IMR-90 (cell line): ENCODE measurements at regions not wholly inside any gene's neighbourhood (a gene's known extent, or its start where the extent isn't known, plus 50 kb on each side); places are given as distances from the start of the nearest gene placed in this dataset.

Experiments
- ATAC-seq: fragments of 200-7000 bp; cut with Tn5 transposase; 2 replicates; pipeline ENCODE4 v1.9.1; 2020; ENCODE audit warnings: low read depth, mild to moderate bottlenecking, moderate library complexity
- BruUV-seq: library from RNA; stranded (reverse); fragments of 400-500 nt; replicated peaks from 2 replicates; lab custom pipeline; 2021; lab: Mats Ljungman, UMichigan
- CTCF ChIA-PET: fragments of 300-600 bp; formaldehyde crosslinking; extraction: SDS; loops from one replicate; lab custom pipeline; 2021; ENCODE audit warnings: antibody characterized with exemption; lab: Yijun Ruan, JAX
- POLR2A ChIA-PET: fragments of 300-600 bp; sonication (Branson Sonifier 250); formaldehyde crosslinking; loops from one replicate; lab custom pipeline; 2022; ENCODE audit warnings: antibody characterized with exemption; ENCODE audit not compliant: unreplicated experiment; lab: Charles Lee
- DNase-seq: peaks from one replicate; pipeline ENCODE4 v3.0.0; 2013
- H2AFZ ChIP-seq: replicated peaks from 2 replicates; pipeline ENCODE3; 2013; ENCODE audit warnings: low read length, mild to moderate bottlenecking; ENCODE audit not compliant: poor library complexity
- H2AK5ac ChIP-seq: 2 replicates; pipeline ENCODE4 v1.6.1; 2013; ENCODE audit warnings: low read depth, low read length, inconsistent platforms
- H2AK9ac ChIP-seq: replicated peaks from 2 replicates; pipeline ENCODE3; 2013; ENCODE audit warnings: mild to moderate bottlenecking, low read depth, low read length, moderate library complexity; ENCODE audit not compliant: poor library complexity
- H2BK120ac ChIP-seq: 2 replicates; pipeline ENCODE4 v1.6.1; 2013; ENCODE audit warnings: low read depth, low read length, inconsistent platforms
- H2BK15ac ChIP-seq: 3 replicates; pipeline ENCODE4 v1.6.1; 2013; ENCODE audit warnings: low read depth, low read length, inconsistent platforms
- H2BK20ac ChIP-seq: 2 replicates; pipeline ENCODE4 v1.6.1; 2013; ENCODE audit warnings: low read depth, mild to moderate bottlenecking, inconsistent platforms, low read length, moderate library complexity
- H2BK5ac ChIP-seq: 2 replicates; pipeline ENCODE4 v1.6.1; 2013; ENCODE audit warnings: mild to moderate bottlenecking, low read depth, low read length, inconsistent platforms; ENCODE audit not compliant: poor library complexity, severe bottlenecking
- H3K14ac ChIP-seq: replicated peaks from 2 replicates; pipeline ENCODE4 v1.6.1; 2013; ENCODE audit warnings: low read depth, low read length, inconsistent platforms
- H3K18ac ChIP-seq: 2 replicates; pipeline ENCODE4 v1.6.1; 2013; ENCODE audit warnings: low read depth, low read length, control low read depth
- H3K23ac ChIP-seq: 2 replicates; pipeline ENCODE4 v1.6.1; 2013; ENCODE audit warnings: low read depth, low read length, inconsistent platforms
- H3K27ac ChIP-seq: 2 replicates; pipeline ENCODE4 v1.5.1; 2013; ENCODE audit warnings: mild to moderate bottlenecking, control low read depth, low read length; ENCODE audit not compliant: insufficient read depth
- H3K27me3 ChIP-seq: 2 replicates; pipeline ENCODE4 v1.6.1; 2013; ENCODE audit warnings: low read length; ENCODE audit not compliant: control insufficient read depth, insufficient read depth
- H3K36me3 ChIP-seq: 2 replicates; pipeline ENCODE4 v1.6.1; 2013; ENCODE audit warnings: low read length, mixed read lengths; ENCODE audit not compliant: control insufficient read depth, insufficient read depth
- H3K4ac ChIP-seq: 2 replicates; pipeline ENCODE4 v1.6.1; 2013; ENCODE audit warnings: low read depth, low read length, inconsistent platforms
- H3K4me1 ChIP-seq: 2 replicates; pipeline ENCODE4 v1.6.1; 2013; ENCODE audit warnings: low read length, mixed read lengths; ENCODE audit not compliant: control insufficient read depth, insufficient read depth
- H3K4me2 ChIP-seq: 2 replicates; pipeline ENCODE4 v1.6.1; 2013; ENCODE audit warnings: low read depth, mild to moderate bottlenecking, control low read depth, low read length, moderate library complexity
- H3K4me3 ChIP-seq: 2 replicates; pipeline ENCODE4 v1.5.1; 2013; ENCODE audit warnings: low read depth, mild to moderate bottlenecking, control low read depth, low read length, moderate library complexity; ENCODE audit not compliant: insufficient read depth
- H3K56ac ChIP-seq: 2 replicates; pipeline ENCODE4 v1.6.1; 2013; ENCODE audit warnings: low read length, inconsistent platforms; ENCODE audit not compliant: insufficient read depth; ENCODE audit errors: extremely low read depth
- H3K79me1 ChIP-seq, 2 experiments: 2 replicates each; pipeline ENCODE4 v1.6.1; 2013; ENCODE audit warnings: low read length in 2 of 2, inconsistent platforms in 1 of 2, low read depth in 1 of 2
- H3K9ac ChIP-seq: 2 replicates; pipeline ENCODE4 v1.6.1; 2013; ENCODE audit warnings: low read depth, low read length, control low read depth
- H3K9me1 ChIP-seq: 2 replicates; pipeline ENCODE4 v1.6.1; 2013; ENCODE audit warnings: low read length, inconsistent platforms; ENCODE audit not compliant: insufficient read depth
- H3K9me3 ChIP-seq: 2 replicates; pipeline ENCODE4 v1.6.1; 2013; ENCODE audit warnings: low read length; ENCODE audit not compliant: control insufficient read depth, insufficient read depth
- H4K20me1 ChIP-seq: 2 replicates; pipeline ENCODE4 v1.6.1; 2013; ENCODE audit warnings: low read length, inconsistent platforms; ENCODE audit not compliant: insufficient read depth
- H4K5ac ChIP-seq: 2 replicates; pipeline ENCODE4 v1.6.1; 2013; ENCODE audit warnings: mild to moderate bottlenecking, low read depth, low read length, control low read depth
- H4K8ac ChIP-seq, 2 experiments: 2 replicates each; pipeline ENCODE4 v1.6.1; 2013; ENCODE audit warnings: low read depth in 2 of 2, low read length in 2 of 2, control low read depth in 1 of 2, inconsistent platforms in 1 of 2
- H4K91ac ChIP-seq: 2 replicates; pipeline ENCODE4 v1.6.1; 2013; ENCODE audit warnings: low read depth, low read length, inconsistent platforms; ENCODE audit not compliant: insufficient read depth
- BHLHE40 ChIP-seq: fragments of 150-350 bp; IDR thresholded peaks from 2 replicates; pipeline ENCODE4 v1.6.1; 2016; ENCODE audit warnings: mild to moderate bottlenecking, low read depth, low read length
- CEBPB ChIP-seq: IDR thresholded peaks from 2 replicates; pipeline ENCODE4 v1.6.1; 2012; ENCODE audit warnings: low read depth, low read length, improper control_type of control experiment
- CHD1 ChIP-seq: IDR thresholded peaks from 2 replicates; pipeline ENCODE4 v1.6.1; 2012; ENCODE audit warnings: low read depth, low read length, improper control_type of control experiment
- FOS ChIP-seq: fragments of 150-350 bp; IDR thresholded peaks from 2 replicates; pipeline ENCODE4 v1.6.1; 2016; ENCODE audit warnings: low read depth, low read length
- MAFK ChIP-seq: IDR thresholded peaks from 2 replicates; pipeline ENCODE4 v1.6.1; 2012; ENCODE audit warnings: low read depth, low read length, improper control_type of control experiment
- MAZ ChIP-seq: IDR thresholded peaks from 2 replicates; pipeline ENCODE4 v1.6.1; 2012; ENCODE audit warnings: low read depth, mild to moderate bottlenecking, low read length, improper control_type of control experiment, moderate library complexity, borderline replicate concordance
- MXI1 ChIP-seq: IDR thresholded peaks from 2 replicates; pipeline ENCODE4 v1.6.1; 2012; ENCODE audit warnings: low read depth, mild to moderate bottlenecking, low read length, moderate library complexity, borderline replicate concordance
- NFE2L2 ChIP-seq: fragments of 150-350 bp; IDR thresholded peaks from 2 replicates; pipeline ENCODE4 v1.6.1; 2016; ENCODE audit warnings: low read depth, mild to moderate bottlenecking, low read length
- POLR2A ChIP-seq: IDR thresholded peaks from 2 replicates; pipeline ENCODE4 v1.6.1; 2012; ENCODE audit warnings: mild to moderate bottlenecking, low read depth, low read length
- RAD21 ChIP-seq: IDR thresholded peaks from 2 replicates; pipeline ENCODE4 v1.6.1; 2012; ENCODE audit warnings: low read length, improper control_type of control experiment
- RCOR1 ChIP-seq: IDR thresholded peaks from 2 replicates; pipeline ENCODE4 v1.6.1; 2012; ENCODE audit warnings: mild to moderate bottlenecking, low read length, improper control_type of control experiment; ENCODE audit not compliant: insufficient replicate concordance
- RFX5 ChIP-seq: IDR thresholded peaks from 2 replicates; pipeline ENCODE4 v1.8.0; 2012; ENCODE audit warnings: low read depth, mild to moderate bottlenecking, low read length, moderate library complexity
- SMC3 ChIP-seq: fragments of 150-350 bp; IDR thresholded peaks from 2 replicates; pipeline ENCODE4 v1.6.1; 2016; ENCODE audit warnings: low read depth, mild to moderate bottlenecking, antibody characterized with exemption, low read length, moderate library complexity
- USF2 ChIP-seq: fragments of 150-350 bp; IDR thresholded peaks from 2 replicates; pipeline ENCODE4 v1.6.1; 2017; ENCODE audit warnings: mild to moderate bottlenecking, antibody characterized with exemption, low read length, low read depth
- WGBS, 2 experiments: methylation state at CpG; one replicate each; pipeline versions ENCODE4 v1.1.5 to v1.1.7; 2013; ENCODE audit warnings: missing lambda C conversion rate in 2 of 2; ENCODE audit not compliant: insufficient read length in 1 of 2; ENCODE audit errors: extremely low coverage in 2 of 2; 5-methylcytosine and 5-hydroxymethylcytosine counted together
- dilution Hi-C: fragments of 300-500 bp; cut with HindIII; formaldehyde crosslinking; loops from one replicate; pipeline ENCODE4 v1.14.3; 2018; ENCODE audit warnings: low sequenced_read_pairs; ENCODE audit not compliant: unreplicated experiment
- in situ Hi-C: fragments of 300-500 bp; cut with MboI; formaldehyde crosslinking; loops from 3 replicates; pipeline ENCODE4 v1.14.3; 2019; ENCODE audit warnings: low sequenced_read_pairs, inconsistent platforms, mixed read lengths
- intact Hi-C: fragments of 100-400 bp; cut with micrococcal nuclease; formaldehyde crosslinking; loops from 2 replicates; pipeline ENCODE4 v1.10.0; 2022
- TF ChIP-seq, protein P1 (sequence below): fragments of 150-350 bp; IDR thresholded peaks from 2 replicates; pipeline ENCODE4 v1.6.1; 2016; ENCODE audit warnings: low read depth, mild to moderate bottlenecking, low read length, moderate library complexity, borderline replicate concordance
- TF ChIP-seq, protein P2 (sequence below): conservative IDR thresholded peaks from 2 replicates; pipeline ENCODE4 v1.5.1; 2012; ENCODE audit warnings: mild to moderate bottlenecking, low read depth, low read length, improper control_type of control experiment

GRCh38 chr17:21613071-21613429, 79.3 kb upstream of the KCNJ18 start:
- Histone ChIP-seq H3K14ac (no peak overlapping the region), H3K18ac (no peak overlapping the region), H2BK5ac (no peak overlapping the region), H2BK120ac (no peak overlapping the region), H2AK5ac (no peak overlapping the region), H3K27ac (no peak overlapping the region), H3K9me3 (0 out of 2 replicates have a peak, but pooled peaks cover 2% of the 10 kb centered on the region), H3K23ac (no peak overlapping the region), H3K4me3 (no peak overlapping the region), H3K9ac (no peak overlapping the region), H3K56ac (no peak overlapping the region), H2BK15ac (no peak overlapping the region), H2AK9ac (no peak overlapping the region), H3K4me1 (no peaks in the 10 kb centered on the region), H4K91ac (no peak overlapping the region), H3K36me3 (no peaks in the 10 kb centered on the region), H2AFZ (no peak overlapping the region), H4K20me1 (no peaks in the 10 kb centered on the region), H3K4me2 (no peak overlapping the region), H3K4ac (no peak overlapping the region), H3K79me1 (no peaks in the 10 kb centered on the region), H4K8ac (no peak overlapping the region), H2BK20ac (no peak overlapping the region), H3K27me3 (no peaks in the 10 kb centered on the region), H3K9me1 (no peaks in the 10 kb centered on the region), H4K5ac (no peak overlapping the region)
- DNase-seq (no peak), ATAC-seq (no peak)
- no TSS peak for BruUV-seq
- intact Hi-C loops (no loop called here), in situ Hi-C loops (no loop called here), dilution Hi-C loops (no loop called here)
- ChIA-PET CTCF (no interaction called here), POLR2A (no interaction called here)
- TF ChIP-seq SMC3 (no peak), CHD1 (no peak), RFX5 (no peak), BHLHE40 (no peak), MXI1 (no peak), POLR2A (no peak), USF2 (no peak), MAZ (no peak), CEBPB (no peak), RAD21 (no peak), MAFK (no peak), FOS (no peak), RCOR1 (no peak), NFE2L2 (no peak)
- TF ChIP-seq, protein P1, sequence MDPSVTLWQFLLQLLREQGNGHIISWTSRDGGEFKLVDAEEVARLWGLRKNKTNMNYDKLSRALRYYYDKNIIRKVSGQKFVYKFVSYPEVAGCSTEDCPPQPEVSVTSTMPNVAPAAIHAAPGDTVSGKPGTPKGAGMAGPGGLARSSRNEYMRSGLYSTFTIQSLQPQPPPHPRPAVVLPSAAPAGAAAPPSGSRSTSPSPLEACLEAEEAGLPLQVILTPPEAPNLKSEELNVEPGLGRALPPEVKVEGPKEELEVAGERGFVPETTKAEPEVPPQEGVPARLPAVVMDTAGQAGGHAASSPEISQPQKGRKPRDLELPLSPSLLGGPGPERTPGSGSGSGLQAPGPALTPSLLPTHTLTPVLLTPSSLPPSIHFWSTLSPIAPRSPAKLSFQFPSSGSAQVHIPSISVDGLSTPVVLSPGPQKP = no peak
- TF ChIP-seq, protein P2, sequence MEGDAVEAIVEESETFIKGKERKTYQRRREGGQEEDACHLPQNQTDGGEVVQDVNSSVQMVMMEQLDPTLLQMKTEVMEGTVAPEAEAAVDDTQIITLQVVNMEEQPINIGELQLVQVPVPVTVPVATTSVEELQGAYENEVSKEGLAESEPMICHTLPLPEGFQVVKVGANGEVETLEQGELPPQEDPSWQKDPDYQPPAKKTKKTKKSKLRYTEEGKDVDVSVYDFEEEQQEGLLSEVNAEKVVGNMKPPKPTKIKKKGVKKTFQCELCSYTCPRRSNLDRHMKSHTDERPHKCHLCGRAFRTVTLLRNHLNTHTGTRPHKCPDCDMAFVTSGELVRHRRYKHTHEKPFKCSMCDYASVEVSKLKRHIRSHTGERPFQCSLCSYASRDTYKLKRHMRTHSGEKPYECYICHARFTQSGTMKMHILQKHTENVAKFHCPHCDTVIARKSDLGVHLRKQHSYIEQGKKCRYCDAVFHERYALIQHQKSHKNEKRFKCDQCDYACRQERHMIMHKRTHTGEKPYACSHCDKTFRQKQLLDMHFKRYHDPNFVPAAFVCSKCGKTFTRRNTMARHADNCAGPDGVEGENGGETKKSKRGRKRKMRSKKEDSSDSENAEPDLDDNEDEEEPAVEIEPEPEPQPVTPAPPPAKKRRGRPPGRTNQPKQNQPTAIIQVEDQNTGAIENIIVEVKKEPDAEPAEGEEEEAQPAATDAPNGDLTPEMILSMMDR = no peak
- no CpG with 5 or more reads among the region's 8 CpGs for WGBS, 2 experiments
